ENCODE measurements at regions not wholly inside any gene's neighbourhood (a gene's known extent, or its start where the extent isn't known, plus 50 kb on each side); places are given as distances from the start of the nearest gene placed in this dataset.

GRCh38 chr13:80214050-80214449 is 126.9 kb downstream of the SPRY2 start:
- TF ChIP-seq CTCF (IDR thresholded peaks at IDR 0.05; ENCODE audit: insufficient read depth, low read length, poor library complexity, severe bottlenecking) (no peak), EZH2phosphoT487 (conservative IDR thresholded peaks at IDR 0.05; ENCODE audit: low read length) (no peak)

Measured in SU-DHL-6 (cell line).